ENCODE measurements at regions not wholly inside any gene's neighbourhood (a gene's known extent, or its start where the extent isn't known, plus 50 kb on each side); places are given as distances from the start of the nearest gene placed in this dataset.

- TF ChIP-seq ZNF263 (CRISPR knock-in tag; IDR thresholded peaks at IDR 0.05; ENCODE audit: low read depth) (no peak), SP1 (CRISPR knock-in tag; conservative IDR thresholded peaks at IDR 0.05) (peak; percentile 73; the same call in 1 of the 2 replicates), ZNF416 (CRISPR knock-in tag; IDR thresholded peaks at IDR 0.05) (no peak), ZNF121 (CRISPR knock-in tag; IDR thresholded peaks at IDR 0.05) (no peak), NFYB (CRISPR knock-in tag; conservative IDR thresholded peaks at IDR 0.05; ENCODE audit: low read depth) (no peak), ATF2 (CRISPR knock-in tag; IDR thresholded peaks at IDR 0.05; ENCODE audit: borderline replicate concordance, low read depth) (no peak), ZNF138 (CRISPR knock-in tag; conservative IDR thresholded peaks at IDR 0.05) (no peak), ATF6 (CRISPR knock-in tag; IDR thresholded peaks at IDR 0.05) (no peak), FOXP1 (CRISPR knock-in tag; IDR thresholded peaks at IDR 0.05; ENCODE audit: borderline replicate concordance) (peak; percentile 85; the same call in 1 of the 2 replicates), GTF2I (CRISPR knock-in tag; conservative IDR thresholded peaks at IDR 0.05) (no peak), ELF4 (CRISPR knock-in tag; IDR thresholded peaks at IDR 0.05; ENCODE audit: low read depth) (no peak), TCF7 (CRISPR knock-in tag; IDR thresholded peaks at IDR 0.05; ENCODE audit: low read depth) (no peak), AR (CRISPR knock-in tag; IDR thresholded peaks at IDR 0.05) (no peak), ZNF425 (CRISPR knock-in tag; conservative IDR thresholded peaks at IDR 0.05) (no peak), MXD4 (CRISPR knock-in tag; IDR thresholded peaks at IDR 0.05; ENCODE audit: borderline replicate concordance) (no peak), MLX (CRISPR knock-in tag; IDR thresholded peaks at IDR 0.05) (0 out of 2 replicates have a peak, but pooled peaks have one; percentile 37), MAX (CRISPR knock-in tag; IDR thresholded peaks at IDR 0.05) (peak; percentile 98), CREB1 (CRISPR knock-in tag; IDR thresholded peaks at IDR 0.05) (peak; percentile 73; the same call in 1 of the 2 replicates), E2F4 (CRISPR knock-in tag; IDR thresholded peaks at IDR 0.05; ENCODE audit: borderline replicate concordance, low read depth) (no peak), CTCF (IDR thresholded peaks at IDR 0.05) (peak; percentile 99), NR2C2 (CRISPR knock-in tag; IDR thresholded peaks at IDR 0.05) (no peak), E2F5 (CRISPR knock-in tag; IDR thresholded peaks at IDR 0.05) (peak; percentile 62; the same call in 1 of the 2 replicates), CREM (CRISPR knock-in tag; IDR thresholded peaks at IDR 0.05) (peak; percentile 48; the same call in 1 of the 2 replicates), HMGA2 (CRISPR knock-in tag; IDR thresholded peaks at IDR 0.05) (no peak), PRRX2 (CRISPR knock-in tag; IDR thresholded peaks at IDR 0.05) (no peak)
These were observed 82.5 kb downstream of the HHIPL2 start (continued) for GRCh38 chr1:222465211-222466041.

Data from WTC11 (cell line).